NCI-H2081 treated with DMSO at 0.1 percent for 48 hours (cell line): ENCODE measurements at regions not wholly inside any gene's neighbourhood (a gene's known extent, or its start where the extent isn't known, plus 50 kb on each side); places are given as distances from the start of the nearest gene placed in this dataset.
"Not testable (repeated sequence)": the region's sequence is repeated elsewhere in the genome, so short reads cannot be mapped to it uniquely, and the experiment has no call there.

Experiments used
- DNase-seq: peaks from one replicate; lab custom pipeline; 2025; lab: John Stamatoyannopoulos, UW

DNA sequence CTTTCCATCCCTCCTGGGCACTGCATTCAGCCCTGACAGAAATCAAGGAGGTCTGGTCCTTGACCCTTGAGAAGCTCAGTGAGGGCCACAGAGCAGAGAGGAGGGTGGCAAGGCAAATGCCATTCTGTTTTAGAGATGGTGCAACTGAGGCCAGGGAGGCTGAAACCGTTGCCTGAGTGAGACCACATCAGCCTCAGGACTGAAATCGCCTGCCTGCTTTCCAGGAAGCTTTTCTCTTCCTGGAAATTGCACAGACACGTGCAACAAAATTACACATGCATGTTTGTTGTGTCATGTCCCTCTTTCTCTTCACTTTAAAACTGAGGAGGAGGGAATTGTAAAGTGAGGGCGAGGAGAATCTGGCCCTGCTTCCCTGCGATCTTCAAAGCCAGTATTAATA, 113.7 kb upstream of the PDE10A start:
- DNase-seq: no peak

DNA sequence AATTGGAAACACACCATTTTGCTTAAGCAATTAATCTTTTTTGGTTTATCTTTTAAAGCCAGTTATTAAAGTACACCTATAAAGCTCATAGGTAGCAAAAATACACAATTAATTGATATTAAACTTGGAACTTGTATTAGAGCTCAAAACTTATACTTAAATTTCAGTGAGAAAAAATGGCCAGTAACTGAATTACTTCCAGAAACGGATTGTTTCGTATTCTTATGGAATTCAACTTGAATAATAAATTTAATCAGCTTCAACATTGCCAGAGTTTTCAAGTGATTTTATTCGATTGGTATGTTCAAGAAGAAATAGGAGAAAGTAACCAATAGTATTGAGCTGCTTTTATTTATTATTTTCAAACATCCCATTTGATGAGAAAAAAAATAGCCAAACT, 112.7 kb upstream of the PDE10A start:
- DNase-seq: no peak

DNA sequence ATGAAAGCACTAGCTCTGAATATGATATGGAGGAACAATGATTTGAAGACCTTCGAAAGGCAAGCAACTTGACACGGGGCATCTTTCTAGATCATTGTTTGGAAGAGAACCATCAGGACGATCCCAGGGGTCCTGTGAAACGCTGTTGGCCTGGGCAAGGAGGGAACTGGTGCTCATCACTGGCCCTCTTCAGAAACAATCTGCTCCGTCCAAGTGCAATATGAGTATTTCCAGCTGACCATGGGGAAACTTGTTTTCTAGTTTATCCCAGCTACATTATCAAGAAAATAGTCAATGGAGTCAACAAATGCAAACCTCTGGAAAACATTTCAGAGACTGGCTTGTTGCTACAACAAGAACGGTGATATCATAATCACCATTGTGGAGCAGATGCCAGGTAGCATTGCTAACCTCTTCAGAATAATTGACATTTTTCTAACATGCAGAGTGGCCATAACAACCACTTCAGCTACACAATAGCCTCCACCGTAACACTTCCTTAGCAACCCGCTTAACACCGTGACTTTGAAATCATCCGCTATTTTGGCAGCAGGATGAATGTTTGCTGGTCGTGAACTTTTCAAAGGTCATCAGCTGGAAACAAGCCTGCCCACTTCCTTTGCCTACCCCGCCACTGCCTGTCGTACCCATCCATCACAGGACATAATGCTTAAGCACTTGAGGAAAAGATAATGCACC, 112.0 kb upstream of the PDE10A start:
- no peak for DNase-seq

- DNase-seq: no peak
Observed at GRCh38 chr6:165770397-165771082, 107.5 kb upstream of the PDE10A start.

- DNase-seq: no peak
Observed at GRCh38 chr6:165769884-165770283, 106.8 kb upstream of the PDE10A start.

- DNase-seq: no peak
Observed at GRCh38 chr6:165769401-165769800, 106.4 kb upstream of the PDE10A start.

DNA sequence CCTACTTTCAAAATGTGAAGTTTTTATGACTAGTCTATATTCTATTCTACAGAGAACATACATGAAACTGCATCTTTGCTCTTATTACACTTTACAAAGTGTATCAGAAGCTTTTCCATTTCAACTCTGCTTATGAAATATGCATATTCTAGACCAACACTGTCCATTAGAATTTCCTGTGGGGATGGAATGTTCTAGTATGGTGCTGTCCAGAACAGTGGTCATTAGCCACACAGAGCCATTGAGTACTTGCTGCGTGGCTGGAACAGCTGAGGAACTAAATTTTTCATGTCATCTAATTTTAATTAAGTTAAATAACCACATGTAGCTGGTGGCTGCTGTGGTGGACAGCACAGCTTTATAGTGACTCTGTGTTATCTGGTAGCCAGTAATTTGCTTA, 105.9 kb upstream of the PDE10A start:
- no peak for DNase-seq

DNA sequence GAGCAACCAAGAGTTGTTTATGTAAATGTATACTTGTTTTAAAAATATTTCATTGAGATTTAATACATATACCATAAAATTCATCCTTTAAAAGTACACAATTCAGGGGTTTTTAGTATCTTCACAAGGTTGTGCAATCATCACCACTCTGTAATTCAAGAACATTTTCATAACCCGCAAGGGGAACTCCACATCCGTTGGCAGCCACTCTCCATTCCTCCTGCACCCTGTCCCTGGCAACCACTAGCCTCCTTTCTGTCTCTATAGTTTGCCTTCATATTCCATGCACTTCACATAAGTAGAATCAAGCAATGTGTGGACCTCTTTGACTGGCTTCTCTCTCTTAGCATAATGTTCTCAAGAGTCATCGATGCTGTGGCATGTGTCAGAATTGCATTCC, 104.2 kb upstream of the PDE10A start:
- DNase-seq: no peak

GRCh38 chr6:165766457-165766856, 103.4 kb upstream of the PDE10A start:
- DNase-seq: no peak

DNA sequence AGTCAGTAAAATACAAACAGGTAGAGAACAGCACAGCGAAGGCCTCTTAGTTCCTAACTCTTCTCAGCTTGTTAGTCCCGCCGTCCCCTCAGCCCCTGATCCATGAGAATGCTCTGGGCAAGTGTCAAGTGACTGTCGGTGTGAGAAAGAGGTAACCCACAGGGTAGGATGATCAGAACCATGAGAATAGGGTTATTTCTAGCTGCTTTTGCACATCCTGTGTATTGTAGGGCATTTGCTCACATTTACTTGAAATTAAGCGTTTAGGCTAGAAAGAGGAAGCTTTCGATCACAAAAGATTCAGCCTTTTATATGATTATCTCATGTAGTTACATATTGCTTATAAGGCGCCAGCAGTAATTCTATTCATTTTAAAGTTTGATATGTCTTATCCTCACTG, 103.0 kb upstream of the PDE10A start:
- DNase-seq: no peak

GRCh38 chr6:165765256-165765655, 102.2 kb upstream of the PDE10A start:
- DNase-seq: not testable (repeated sequence)

DNA sequence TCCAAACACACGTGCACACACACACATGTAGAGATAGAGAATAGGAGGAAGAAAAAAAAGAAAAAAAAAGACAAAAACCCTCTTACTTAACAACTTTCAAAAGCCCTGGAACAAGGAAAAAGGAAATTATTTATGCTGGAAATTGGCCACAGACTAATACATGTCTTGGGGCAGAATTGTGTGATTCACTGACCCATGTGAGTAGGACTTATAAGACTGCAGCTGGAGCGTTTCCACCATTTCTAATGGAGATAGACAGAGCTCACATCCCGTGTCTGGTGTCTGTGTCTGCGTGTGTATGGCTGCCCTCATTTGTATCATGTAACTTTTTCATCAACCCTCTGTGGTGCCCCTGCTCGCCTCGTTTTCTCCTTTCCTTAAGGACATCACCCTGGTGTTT, 99.8 kb upstream of the PDE10A start:
- DNase-seq: no peak

- no peak for DNase-seq
Observed at GRCh38 chr6:165762125-165762524, 99.1 kb upstream of the PDE10A start.

- no peak for DNase-seq
Observed at GRCh38 chr6:165760803-165761185, 97.8 kb upstream of the PDE10A start.

DNA sequence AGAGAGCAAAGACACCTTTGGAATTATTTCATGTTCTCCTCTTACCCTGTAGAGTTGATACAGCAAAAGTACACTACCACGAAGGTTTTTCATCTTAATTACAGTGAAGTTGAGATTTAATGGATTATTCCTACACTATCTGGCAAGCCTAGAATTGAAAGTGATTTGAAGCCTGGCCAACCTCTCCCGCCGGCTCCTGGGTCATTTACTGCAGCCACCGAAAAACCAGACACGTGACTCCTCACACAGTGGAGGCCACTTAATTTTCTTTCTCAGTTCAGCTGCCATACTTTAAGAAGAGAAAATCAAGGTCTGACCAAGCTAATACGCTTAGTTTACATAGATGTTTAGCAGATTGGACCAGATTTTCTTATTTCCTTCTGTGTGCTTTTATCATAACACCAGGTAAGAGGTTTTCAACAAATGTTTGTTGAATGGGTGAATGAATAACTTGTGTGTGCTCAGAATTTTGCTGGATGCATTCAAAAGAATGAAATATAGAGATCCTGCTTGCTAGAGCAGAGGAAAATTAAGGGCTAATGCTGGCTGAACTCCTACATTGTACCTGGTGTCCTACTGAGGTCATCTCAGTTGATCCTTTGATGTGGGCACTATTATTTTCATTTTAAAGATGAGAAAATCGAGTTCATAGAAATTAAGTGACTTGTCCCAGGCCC, 97.2 kb upstream of the PDE10A start:
- DNase-seq: no peak

- DNase-seq: no peak
Observed at GRCh38 chr6:165758441-165758840, 95.4 kb upstream of the PDE10A start.

DNA sequence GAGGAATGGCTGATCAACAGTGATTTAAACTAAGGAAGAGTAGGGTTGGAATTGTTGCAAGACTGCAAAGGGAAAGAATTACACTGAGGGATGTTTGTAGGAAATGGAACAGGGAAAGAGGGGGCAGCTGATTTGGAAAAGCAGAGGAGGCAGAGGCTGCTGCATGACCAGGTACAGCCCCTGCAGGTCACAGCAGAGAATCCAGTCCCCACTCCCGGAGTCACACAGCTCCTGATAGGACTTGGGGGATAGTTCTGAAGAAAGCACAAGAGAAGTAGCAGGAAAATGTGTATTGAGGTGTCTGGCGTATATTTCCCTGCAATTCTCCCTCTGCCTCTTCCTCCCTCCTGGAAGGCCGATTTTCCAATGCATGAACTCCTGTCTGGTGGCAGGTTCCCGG, 92.5 kb upstream of the PDE10A start:
- no peak for DNase-seq

DNA sequence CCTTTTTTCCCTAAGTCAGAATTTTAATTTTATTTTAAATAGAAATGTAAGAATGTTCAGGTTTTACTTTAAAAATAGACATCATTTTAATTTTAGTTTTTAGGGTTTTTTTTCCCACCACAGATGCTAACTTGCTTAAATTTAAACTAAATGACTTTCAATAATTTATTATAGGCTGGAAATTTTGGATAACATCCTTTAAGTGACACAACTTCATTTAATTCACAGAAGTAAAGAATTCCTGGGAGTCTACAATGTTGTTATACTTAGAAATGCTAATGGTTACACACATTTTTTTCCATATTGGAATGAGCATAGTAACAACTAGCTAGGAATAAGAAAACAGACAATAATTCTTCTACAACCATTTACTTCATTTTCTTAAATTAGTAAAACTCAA, 90.5 kb upstream of the PDE10A start:
- no peak for DNase-seq

GRCh38 chr6:165752451-165752850, 89.4 kb upstream of the PDE10A start:
- DNase-seq: no peak

DNA sequence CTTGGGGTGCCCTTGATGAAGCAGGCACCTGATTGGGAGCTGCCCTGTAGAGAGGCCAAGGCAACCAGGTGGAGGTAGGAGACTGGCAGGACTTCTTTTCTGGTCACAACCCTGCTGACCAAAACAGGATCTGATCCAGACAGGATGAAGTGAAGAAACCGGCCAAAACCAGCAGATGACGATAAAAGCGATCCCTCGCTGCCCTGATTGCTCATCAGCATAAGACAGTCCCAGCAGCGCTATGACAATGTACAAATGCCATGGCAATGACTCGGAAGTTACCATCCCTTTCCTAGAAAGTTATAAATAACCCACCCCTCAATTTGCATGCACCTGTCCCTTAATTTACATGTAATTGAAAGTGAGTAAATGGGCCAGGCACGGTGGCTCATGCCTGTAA, 88.4 kb upstream of the PDE10A start:
- DNase-seq: no peak

DNA sequence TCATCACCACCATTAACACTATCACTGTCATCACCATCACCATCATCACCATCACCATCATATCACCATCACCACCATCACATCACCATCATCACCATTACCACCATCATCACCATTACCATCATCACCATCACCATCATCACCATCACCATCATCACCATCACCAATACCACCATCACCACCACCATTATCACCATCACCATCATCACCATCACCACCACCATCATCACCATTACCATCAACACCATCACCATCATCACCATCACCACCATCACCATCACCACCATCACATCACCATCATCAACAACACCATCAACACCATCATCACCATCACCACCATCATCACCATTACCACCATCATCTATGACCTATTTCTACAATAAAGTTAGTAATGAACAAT, 86.1 kb upstream of the PDE10A start:
- DNase-seq: no peak

DNA sequence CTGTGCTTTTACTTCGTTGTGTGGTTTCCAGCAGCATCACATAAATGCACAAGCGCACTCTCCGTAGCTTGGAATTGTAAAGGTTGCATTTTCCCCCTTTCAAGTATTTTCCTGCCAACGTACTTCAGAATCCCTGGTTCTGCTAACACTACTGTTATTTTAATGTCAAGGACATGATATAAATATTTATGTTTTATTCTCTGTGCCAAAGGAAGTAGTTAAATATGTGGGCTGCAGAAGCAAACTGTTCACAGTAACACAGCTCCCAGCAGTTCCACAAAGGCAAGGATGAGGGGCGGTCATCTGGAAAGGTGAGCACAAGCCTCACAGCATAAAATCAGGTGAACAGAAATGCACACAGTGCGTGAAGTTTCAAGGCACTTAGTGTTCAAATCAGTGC, 85.3 kb upstream of the PDE10A start:
- DNase-seq: no peak

DNA sequence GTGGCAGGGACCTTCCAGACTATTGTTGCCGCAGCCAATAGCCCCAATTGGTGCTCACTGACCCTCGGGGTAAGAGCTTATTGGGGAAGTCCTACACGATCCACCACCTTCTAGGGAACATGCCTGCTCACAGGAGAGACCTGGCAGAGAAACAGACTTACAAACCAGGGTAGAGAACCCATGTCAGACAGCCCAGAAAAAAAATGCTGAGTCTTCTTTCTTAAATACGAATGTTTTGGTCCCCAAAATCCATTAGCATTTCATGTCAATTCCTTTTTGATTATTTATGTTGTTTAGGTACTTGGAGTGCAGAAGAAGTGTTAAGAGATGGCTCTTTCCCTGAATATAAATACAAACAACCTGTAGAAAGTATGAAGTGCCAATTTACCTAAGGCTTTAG, 84.9 kb upstream of the PDE10A start:
- no peak for DNase-seq

DNA sequence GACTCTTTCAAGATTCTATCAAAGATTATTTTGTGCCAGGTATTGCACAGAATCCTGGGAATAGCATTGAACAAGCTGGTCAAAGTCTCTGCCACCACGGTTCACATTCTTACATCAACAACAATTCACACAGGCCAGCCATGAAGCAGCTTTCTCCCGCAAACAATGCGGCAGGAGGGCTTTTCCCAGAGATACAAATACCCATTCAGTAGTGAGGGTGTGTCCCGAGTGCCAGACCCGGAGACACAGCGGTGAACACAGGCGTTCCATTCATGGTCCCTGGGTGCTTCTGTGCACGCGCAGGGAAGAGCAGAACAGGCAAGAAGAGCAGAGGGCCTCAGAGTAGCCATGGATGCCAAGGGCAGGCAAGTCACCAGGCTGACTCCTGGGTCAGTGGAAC, 83.3 kb upstream of the PDE10A start:
- no peak for DNase-seq
